ENCODE measurements at regions not wholly inside any gene's neighbourhood (a gene's known extent, or its start where the extent isn't known, plus 50 kb on each side); places are given as distances from the start of the nearest gene placed in this dataset.
"Not testable (repeated sequence)": the region's sequence is repeated elsewhere in the genome, so short reads cannot be mapped to it uniquely, and the experiment has no call there.

- H3K27me3 Mint-ChIP-seq; H3K4me3 Mint-ChIP-seq; H3K4me1 Mint-ChIP-seq; H3K36me3 Mint-ChIP-seq; H3K9me3 Mint-ChIP-seq; H3K27ac Mint-ChIP-seq; DNase-seq; POLR2A ChIA-PET; ATAC-seq (ENCODE audit: low read depth): not testable (repeated sequence)
Measured at GRCh38 chr10:109809954-109810353, 113.4 kb downstream of the XPNPEP1 start.

- H3K4me3 Mint-ChIP-seq; H3K27ac Mint-ChIP-seq; ATAC-seq (ENCODE audit: low read depth); POLR2A ChIA-PET; H3K27me3 Mint-ChIP-seq; H3K4me1 Mint-ChIP-seq; H3K9me3 Mint-ChIP-seq; DNase-seq; H3K36me3 Mint-ChIP-seq: not testable (repeated sequence)
Measured at GRCh38 chr10:109801191-109801590, 122.1 kb downstream of the XPNPEP1 start.

- Mint-ChIP-seq H3K36me3 (no peaks in the 10 kb centered on the region), H3K4me3 (no peak overlapping the region), H3K27ac (no peak overlapping the region), H3K9me3 (peaks cover 1% of the 10 kb centered on the region), H3K4me1 (no peaks in the 10 kb centered on the region), H3K27me3 (no peaks in the 10 kb centered on the region)
- no peak for ATAC-seq (ENCODE audit: low read depth)
- POLR2A ChIA-PET = no interaction called here
- no peak for DNase-seq
Measured at GRCh38 chr10:109790647-109791046, 132.7 kb downstream of the XPNPEP1 start.

GRCh38 chr10:109784236-109784635 is 139.1 kb downstream of the XPNPEP1 start:
- Mint-ChIP-seq H3K9me3 (no peaks in the 10 kb centered on the region), H3K4me3 (no peak overlapping the region), H3K27ac (no peak overlapping the region), H3K27me3 (no peaks in the 10 kb centered on the region), H3K36me3 (no peaks in the 10 kb centered on the region), H3K4me1 (no peaks in the 10 kb centered on the region)
- no peak for ATAC-seq (ENCODE audit: low read depth)
- no peak for DNase-seq
- POLR2A ChIA-PET = no interaction called here

GRCh38 chr10:109783286-109783685 is 140.0 kb downstream of the XPNPEP1 start:
- Mint-ChIP-seq H3K4me3 (no peak overlapping the region), H3K27me3 (no peaks in the 10 kb centered on the region), H3K36me3 (no peaks in the 10 kb centered on the region), H3K4me1 (no peaks in the 10 kb centered on the region), H3K27ac (no peak overlapping the region), H3K9me3 (no peaks in the 10 kb centered on the region)
- ATAC-seq (ENCODE audit: low read depth) = no peak
- no peak for DNase-seq
- POLR2A ChIA-PET = no interaction called here

- no peaks in the 10 kb centered on the region for H3K9me3 Mint-ChIP-seq
- H3K27me3 Mint-ChIP-seq = no peaks in the 10 kb centered on the region
- ATAC-seq (ENCODE audit: low read depth) (no peak), DNase-seq (no peak)
- POLR2A ChIA-PET = no interaction called here
- no peaks in the 10 kb centered on the region for H3K36me3 Mint-ChIP-seq
- H3K4me1 Mint-ChIP-seq = no peaks in the 10 kb centered on the region
- H3K4me3 Mint-ChIP-seq = no peak overlapping the region
- H3K27ac Mint-ChIP-seq = no peak overlapping the region
Measured at GRCh38 chr10:109780997-109781396, 142.3 kb downstream of the XPNPEP1 start.

- POLR2A ChIA-PET = no interaction called here
- H3K27ac Mint-ChIP-seq = no peak overlapping the region
- ATAC-seq (ENCODE audit: low read depth) (no peak), DNase-seq (no peak)
- no peak overlapping the region for H3K4me3 Mint-ChIP-seq
- H3K9me3 Mint-ChIP-seq = no peaks in the 10 kb centered on the region
- no peaks in the 10 kb centered on the region for H3K4me1 Mint-ChIP-seq
- no peaks in the 10 kb centered on the region for H3K27me3 Mint-ChIP-seq
- no peaks in the 10 kb centered on the region for H3K36me3 Mint-ChIP-seq
Measured at GRCh38 chr10:109778993-109779392, 144.3 kb downstream of the XPNPEP1 start.

- Mint-ChIP-seq H3K27ac (no peak overlapping the region), H3K36me3 (no peaks in the 10 kb centered on the region), H3K4me1 (no peaks in the 10 kb centered on the region), H3K4me3 (no peak overlapping the region), H3K9me3 (no peaks in the 10 kb centered on the region), H3K27me3 (no peaks in the 10 kb centered on the region)
- ATAC-seq (ENCODE audit: low read depth) = no peak
- no peak for DNase-seq
- POLR2A ChIA-PET = no interaction called here
Measured at GRCh38 chr10:109774121-109774440, 149.2 kb downstream of the XPNPEP1 start.

GRCh38 chr10:109773288-109774120 is 149.8 kb downstream of the XPNPEP1 start:
- no peaks in the 10 kb centered on the region for H3K27me3 Mint-ChIP-seq
- H3K9me3 Mint-ChIP-seq = no peaks in the 10 kb centered on the region
- DNase-seq (no peak), ATAC-seq (ENCODE audit: low read depth) (no peak)
- H3K4me1 Mint-ChIP-seq = no peaks in the 10 kb centered on the region
- no peak overlapping the region for H3K4me3 Mint-ChIP-seq
- H3K36me3 Mint-ChIP-seq = no peaks in the 10 kb centered on the region
- POLR2A ChIA-PET = no interaction called here
- H3K27ac Mint-ChIP-seq = no peak overlapping the region

- POLR2A ChIA-PET = no interaction called here
- no peaks in the 10 kb centered on the region for H3K9me3 Mint-ChIP-seq
- H3K36me3 Mint-ChIP-seq = no peaks in the 10 kb centered on the region
- H3K4me1 Mint-ChIP-seq = no peaks in the 10 kb centered on the region
- ATAC-seq (ENCODE audit: low read depth) (no peak), DNase-seq (no peak)
- no peak overlapping the region for H3K4me3 Mint-ChIP-seq
- no peak overlapping the region for H3K27ac Mint-ChIP-seq
- H3K27me3 Mint-ChIP-seq = no peaks in the 10 kb centered on the region
Measured at GRCh38 chr10:109770663-109771062, 152.6 kb downstream of the XPNPEP1 start.

GRCh38 chr10:109769966-109770365 is 153.3 kb downstream of the XPNPEP1 start:
- no peak for DNase-seq
- H3K36me3 Mint-ChIP-seq = no peaks in the 10 kb centered on the region
- H3K4me3 Mint-ChIP-seq = no peak overlapping the region
- H3K4me1 Mint-ChIP-seq = no peaks in the 10 kb centered on the region
- ATAC-seq (ENCODE audit: low read depth) = no peak
- POLR2A ChIA-PET = no interaction called here
- no peak overlapping the region for H3K27ac Mint-ChIP-seq
- no peaks in the 10 kb centered on the region for H3K9me3 Mint-ChIP-seq
- H3K27me3 Mint-ChIP-seq = no peaks in the 10 kb centered on the region

- Mint-ChIP-seq H3K27ac (no peak overlapping the region), H3K4me3 (no peak overlapping the region), H3K27me3 (no peaks in the 10 kb centered on the region), H3K36me3 (no peaks in the 10 kb centered on the region), H3K9me3 (no peaks in the 10 kb centered on the region), H3K4me1 (no peaks in the 10 kb centered on the region)
- ATAC-seq (ENCODE audit: low read depth) = no peak
- POLR2A ChIA-PET = no interaction called here
- no peak for DNase-seq
Measured at GRCh38 chr10:109765838-109766237, 157.5 kb downstream of the XPNPEP1 start.

GRCh38 chr10:109762555-109762954 is 160.8 kb downstream of the XPNPEP1 start:
- H3K36me3 Mint-ChIP-seq = no peaks in the 10 kb centered on the region
- H3K4me1 Mint-ChIP-seq = no peaks in the 10 kb centered on the region
- no peak for ATAC-seq (ENCODE audit: low read depth)
- no peaks in the 10 kb centered on the region for H3K27me3 Mint-ChIP-seq
- no peak for DNase-seq
- H3K9me3 Mint-ChIP-seq = no peaks in the 10 kb centered on the region
- H3K4me3 Mint-ChIP-seq = no peak overlapping the region
- POLR2A ChIA-PET = no interaction called here
- no peak overlapping the region for H3K27ac Mint-ChIP-seq

GRCh38 chr10:109757670-109758069 is 165.6 kb downstream of the XPNPEP1 start:
- H3K36me3 Mint-ChIP-seq; H3K27me3 Mint-ChIP-seq; POLR2A ChIA-PET; H3K27ac Mint-ChIP-seq; H3K4me3 Mint-ChIP-seq; ATAC-seq (ENCODE audit: low read depth); DNase-seq; H3K9me3 Mint-ChIP-seq; H3K4me1 Mint-ChIP-seq: not testable (repeated sequence)

- no peak for ATAC-seq (ENCODE audit: low read depth)
- peaks cover under 1% of the 10 kb centered on the region for H3K9me3 Mint-ChIP-seq
- H3K4me3 Mint-ChIP-seq = no peak overlapping the region
- no peak for DNase-seq
- POLR2A ChIA-PET = interaction anchor here (0.6 kb wide), 1 partner anchor 961 kb away, joined by 3 read pairs; no protein-coding TSS in a partner anchor
- H3K36me3 Mint-ChIP-seq = no peaks in the 10 kb centered on the region
- H3K27me3 Mint-ChIP-seq = peaks cover 3% of the 10 kb centered on the region
- H3K4me1 Mint-ChIP-seq = no peaks in the 10 kb centered on the region
- no peak overlapping the region for H3K27ac Mint-ChIP-seq
Measured at GRCh38 chr10:109746861-109747260, 176.4 kb downstream of the XPNPEP1 start.

Data from activated naive CD8-positive, alpha-beta T cell treated with anti-CD3 and anti-CD28 coated beads, Interleukin-2, amount 10 ng/mL, durations not matched to agents 7 days and 5 days (primary cell).